HG03575 (cell line): ENCODE measurements at regions not wholly inside any gene's neighbourhood (a gene's known extent, or its start where the extent isn't known, plus 50 kb on each side); places are given as distances from the start of the nearest gene placed in this dataset.

Experiments
- ATAC-seq: cut with Tn5 transposase; IDR thresholded peaks from one replicate; pipeline ENCODE4 v1.9.1; 2021; ENCODE audit not compliant: unreplicated experiment, insufficient number of reproducible peaks, low FRiP score; ENCODE audit errors: extremely low read depth

GRCh38 chr4:54940996-54941865 is 184.2 kb downstream of the KDR start:
- ATAC-seq = no peak

GRCh38 chr4:54937501-54937900 is 187.9 kb downstream of the KDR start:
- no peak for ATAC-seq

DNA sequence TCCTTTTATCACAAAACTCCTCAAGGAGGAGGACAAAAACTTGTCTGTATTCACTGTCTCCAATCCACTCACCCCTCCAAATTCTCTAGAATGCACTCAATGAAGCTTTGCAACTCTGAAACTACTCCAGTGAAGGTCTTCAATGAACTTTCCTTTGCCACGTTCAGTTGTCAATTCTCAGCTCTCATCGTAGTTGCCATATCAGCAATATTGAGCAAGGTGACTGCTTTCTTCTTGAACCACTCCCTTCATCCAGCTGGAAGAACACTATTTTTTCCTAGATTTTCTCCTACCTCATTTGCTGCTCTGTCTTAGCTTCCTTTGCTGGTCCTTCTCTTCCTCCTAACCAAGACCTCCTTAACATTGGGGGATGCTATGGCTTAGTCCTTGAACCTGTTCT is 191.8 kb downstream of the KDR start:
- ATAC-seq = no peak

- no peak for ATAC-seq
Observed at GRCh38 chr4:54930226-54930625, 195.2 kb downstream of the KDR start.

DNA sequence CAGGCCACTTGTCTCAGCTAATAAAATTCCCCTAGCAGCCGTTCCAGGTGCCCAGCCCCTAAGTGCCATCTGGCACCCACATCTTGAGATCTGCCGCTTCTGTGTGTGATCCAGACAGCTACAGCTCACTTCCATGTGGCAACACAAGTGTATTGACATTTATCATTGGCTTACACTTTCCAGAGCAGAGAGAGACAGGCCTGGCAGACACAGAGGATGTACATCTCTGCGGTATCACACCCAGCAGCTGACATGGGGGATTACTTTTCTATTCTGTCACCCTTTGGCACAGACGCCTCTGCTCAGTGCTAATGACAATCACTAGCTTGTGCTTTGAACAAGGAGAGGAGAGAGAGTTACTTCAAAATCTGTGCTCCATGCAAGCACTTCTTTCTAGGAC is 195.9 kb downstream of the KDR start:
- ATAC-seq = no peak

- ATAC-seq = no peak
Observed at GRCh38 chr4:54924891-54925290, 200.5 kb downstream of the KDR start.

GRCh38 chr4:54915276-54915675 is 210.1 kb downstream of the KDR start:
- ATAC-seq = no peak

DNA sequence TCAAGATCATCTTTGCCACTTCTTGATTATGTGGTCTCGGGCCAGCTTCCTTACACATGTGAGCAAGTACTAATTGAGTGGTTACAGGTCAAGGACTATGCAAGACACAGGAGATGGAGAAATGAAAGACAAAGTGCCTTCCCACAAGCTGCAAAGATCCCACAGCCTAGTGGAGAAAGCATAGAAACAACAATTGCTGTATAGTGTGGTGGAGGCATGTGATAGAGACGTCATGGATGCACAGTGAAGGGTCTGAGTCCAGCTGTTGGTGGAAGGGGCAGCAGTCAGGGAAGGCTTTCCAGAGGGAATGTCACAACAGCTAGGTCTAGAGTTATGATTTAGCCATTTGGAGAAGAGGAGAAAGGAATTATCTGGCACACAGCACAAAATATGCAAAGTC is 210.6 kb downstream of the KDR start:
- ATAC-seq = no peak

DNA sequence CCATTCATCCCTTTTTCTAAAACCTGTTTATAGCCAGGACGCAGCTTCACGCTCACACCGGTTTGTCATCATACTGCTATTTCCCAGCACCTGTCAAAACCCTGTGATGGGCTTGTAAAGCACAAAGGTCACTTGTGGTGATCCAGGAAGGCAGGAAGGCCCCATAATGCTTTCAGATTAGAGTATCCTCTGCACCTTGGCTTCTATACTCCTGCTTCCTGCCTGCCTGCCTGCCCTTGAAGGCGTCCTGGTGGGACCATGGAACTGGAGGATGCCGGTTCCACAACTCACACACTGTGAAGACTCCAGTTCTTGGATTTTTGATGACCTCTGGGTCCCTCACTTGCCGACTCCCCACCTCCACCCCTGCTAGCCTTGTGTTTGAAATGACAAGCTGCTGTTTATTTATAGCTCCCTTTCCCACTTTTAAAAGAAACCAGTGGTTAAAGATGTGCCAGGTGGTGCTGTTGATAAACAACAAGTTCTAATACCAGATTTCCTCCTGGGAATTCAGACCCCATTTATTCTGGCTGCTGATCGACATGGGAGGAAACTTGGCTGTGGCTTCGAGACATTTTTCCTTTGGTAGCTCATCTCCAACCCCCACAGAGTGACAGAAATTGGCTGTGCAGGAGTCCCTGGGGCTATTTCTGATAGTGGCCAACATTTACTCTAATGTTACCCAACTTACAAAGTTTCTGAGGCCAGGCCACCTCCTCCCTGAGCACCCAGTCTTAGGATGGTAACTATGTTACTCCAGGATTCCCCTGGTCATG is 211.5 kb downstream of the KDR start:
- ATAC-seq = no peak

GRCh38 chr4:54912155-54912554 is 213.2 kb downstream of the KDR start:
- ATAC-seq = no peak

- no peak for ATAC-seq
Observed at GRCh38 chr4:54909961-54910360, 215.4 kb downstream of the KDR start.

GRCh38 chr4:54908763-54909162 is 216.6 kb downstream of the KDR start:
- no peak for ATAC-seq

GRCh38 chr4:54904953-54905352 is 220.4 kb downstream of the KDR start:
- no peak for ATAC-seq

DNA sequence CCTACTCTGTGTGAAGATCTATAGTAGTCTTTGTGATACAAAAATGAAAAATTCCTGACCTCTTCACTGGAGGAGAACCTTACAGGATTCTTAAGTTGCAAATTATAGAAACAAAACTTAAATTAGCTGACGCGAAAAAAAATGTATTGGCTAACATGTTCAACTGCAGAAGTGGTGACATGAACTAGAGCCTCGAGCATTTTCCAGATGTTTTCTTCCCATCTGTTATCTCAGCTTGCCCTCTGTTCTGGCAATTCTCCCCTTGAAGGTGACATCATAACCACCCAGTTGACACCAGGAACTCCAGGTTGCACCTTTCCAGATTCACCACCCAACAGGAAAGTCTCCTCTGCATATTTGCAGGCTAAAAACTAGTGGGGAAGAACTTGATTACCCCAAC is 222.4 kb downstream of the KDR start:
- ATAC-seq = no peak

DNA sequence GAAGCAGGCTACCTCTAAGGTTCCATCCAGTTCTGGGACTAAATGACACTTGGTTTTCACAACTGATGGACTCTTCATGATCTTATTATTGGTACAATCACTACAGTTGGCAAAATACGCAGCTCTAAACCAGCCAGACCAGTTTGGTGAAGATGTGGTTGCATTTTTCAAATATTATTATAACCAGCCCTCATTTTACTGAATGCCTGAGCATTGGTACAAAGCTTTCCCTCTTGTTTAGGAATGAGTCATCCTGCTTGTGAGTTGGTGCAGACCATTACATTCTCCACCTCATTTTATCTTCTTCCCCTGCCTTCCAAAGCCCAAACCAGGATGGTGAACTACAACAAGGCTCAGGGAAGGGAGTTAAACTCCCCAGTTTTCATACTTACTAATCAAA is 223.1 kb downstream of the KDR start:
- ATAC-seq = no peak

GRCh38 chr4:54901202-54901601 is 224.2 kb downstream of the KDR start:
- no peak for ATAC-seq

DNA sequence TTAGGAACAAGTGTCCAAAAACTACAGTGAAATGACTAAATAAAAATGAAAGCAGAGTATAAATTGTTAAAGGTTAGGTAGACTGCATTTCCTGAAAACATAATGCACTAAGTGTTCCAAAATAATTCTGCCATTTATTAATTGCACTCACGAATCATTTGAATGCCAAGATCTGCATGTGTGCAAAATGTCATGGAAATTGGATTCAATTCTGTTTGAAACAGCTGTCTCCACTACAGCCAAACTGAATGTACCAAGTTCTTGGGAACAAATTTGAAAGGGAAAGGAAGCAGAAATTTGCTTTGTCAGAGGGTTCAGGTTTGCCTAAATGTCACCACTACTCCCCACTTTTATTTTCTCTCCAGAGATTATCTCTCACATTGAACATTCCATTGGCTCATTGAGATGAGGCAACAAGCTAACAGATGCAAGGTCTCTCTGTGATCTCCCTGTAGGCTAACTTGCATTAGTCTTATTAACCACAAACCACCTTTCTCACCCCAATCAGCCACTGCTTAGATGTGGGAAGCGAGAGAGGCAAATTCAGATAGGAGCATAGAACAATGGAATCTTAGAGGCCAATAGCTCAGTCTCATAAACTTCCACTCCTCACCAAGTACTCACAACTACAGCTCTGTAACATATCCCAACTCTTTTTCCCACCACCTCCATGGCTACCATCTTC is 226.6 kb downstream of the KDR start:
- no peak for ATAC-seq

DNA sequence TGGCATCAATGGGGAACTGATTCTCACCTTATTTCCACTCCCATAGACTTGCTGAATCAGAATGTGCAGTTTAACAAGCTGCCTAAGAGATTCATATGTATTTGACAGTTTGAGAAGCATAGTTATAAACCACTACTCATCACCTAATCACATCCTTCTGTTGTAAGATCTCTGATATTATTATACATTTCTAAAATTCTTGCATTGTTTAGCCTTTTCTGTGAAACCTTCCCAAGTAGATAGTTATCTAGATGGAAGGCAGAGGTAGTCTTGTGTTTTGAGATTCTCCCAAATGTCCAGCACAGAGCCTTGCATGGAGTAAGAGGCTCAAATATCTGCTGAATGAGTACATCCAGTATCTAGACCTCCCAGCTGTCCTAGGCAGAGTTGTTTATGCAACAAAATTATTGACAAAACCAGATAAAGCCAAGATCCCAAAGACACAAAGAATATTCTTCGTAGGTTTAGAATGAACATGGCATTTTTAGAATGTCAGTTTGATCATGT is 227.3 kb downstream of the KDR start:
- no peak for ATAC-seq

GRCh38 chr4:54897590-54897989 is 227.8 kb downstream of the KDR start:
- ATAC-seq = no peak

DNA sequence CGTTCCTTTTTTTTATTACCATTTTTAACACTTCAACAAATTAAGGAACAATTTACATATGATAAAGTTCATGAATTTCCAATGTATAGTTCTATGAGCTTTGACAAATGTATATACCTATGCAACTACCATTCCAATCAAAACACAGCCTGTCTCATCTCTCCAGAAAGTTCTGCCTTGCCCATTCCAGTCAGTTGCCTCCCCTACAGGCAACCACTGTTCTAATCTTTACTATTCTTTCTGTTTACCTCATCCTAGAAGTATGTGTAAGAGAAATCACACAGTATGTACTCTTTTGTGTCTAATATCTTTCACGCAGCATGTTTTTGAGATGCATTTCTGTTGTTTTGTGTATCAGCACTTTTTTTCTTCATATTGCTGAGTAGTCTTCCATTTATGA is 224.9 kb downstream of the KIT start:
- ATAC-seq = no peak
